ENCODE measurements at regions not wholly inside any gene's neighbourhood (a gene's known extent, or its start where the extent isn't known, plus 50 kb on each side); places are given as distances from the start of the nearest gene placed in this dataset.
A peak's percentile ranks its signal among the peaks of the same experiment; 100 is the strongest.

- intact Hi-C loops (cut with DNase I): no loop called here
- WGBS, 3 donors: 61 to 65% (median 64%) methylated on average over 3 of the region's 3 CpGs
- no peak overlapping the region for H3K4me3 ChIP-seq
- H3K9me3 ChIP-seq: no peaks in the 10 kb centered on the region
- H3K4me1 ChIP-seq (ENCODE audit: insufficient read depth): no peaks in the 10 kb centered on the region
- TF ChIP-seq, protein P1, sequence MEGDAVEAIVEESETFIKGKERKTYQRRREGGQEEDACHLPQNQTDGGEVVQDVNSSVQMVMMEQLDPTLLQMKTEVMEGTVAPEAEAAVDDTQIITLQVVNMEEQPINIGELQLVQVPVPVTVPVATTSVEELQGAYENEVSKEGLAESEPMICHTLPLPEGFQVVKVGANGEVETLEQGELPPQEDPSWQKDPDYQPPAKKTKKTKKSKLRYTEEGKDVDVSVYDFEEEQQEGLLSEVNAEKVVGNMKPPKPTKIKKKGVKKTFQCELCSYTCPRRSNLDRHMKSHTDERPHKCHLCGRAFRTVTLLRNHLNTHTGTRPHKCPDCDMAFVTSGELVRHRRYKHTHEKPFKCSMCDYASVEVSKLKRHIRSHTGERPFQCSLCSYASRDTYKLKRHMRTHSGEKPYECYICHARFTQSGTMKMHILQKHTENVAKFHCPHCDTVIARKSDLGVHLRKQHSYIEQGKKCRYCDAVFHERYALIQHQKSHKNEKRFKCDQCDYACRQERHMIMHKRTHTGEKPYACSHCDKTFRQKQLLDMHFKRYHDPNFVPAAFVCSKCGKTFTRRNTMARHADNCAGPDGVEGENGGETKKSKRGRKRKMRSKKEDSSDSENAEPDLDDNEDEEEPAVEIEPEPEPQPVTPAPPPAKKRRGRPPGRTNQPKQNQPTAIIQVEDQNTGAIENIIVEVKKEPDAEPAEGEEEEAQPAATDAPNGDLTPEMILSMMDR (IDR thresholded peaks at IDR 0.05): no peak
- TF ChIP-seq POLR2A (IDR thresholded peaks at IDR 0.05) (no peak), EP300 (IDR thresholded peaks at IDR 0.05) (no peak)
- H3K27ac ChIP-seq: no peak overlapping the region
- H3K36me3 ChIP-seq: no peaks in the 10 kb centered on the region
- no peaks in the 10 kb centered on the region for H3K27me3 ChIP-seq
- no peak for DNase-seq
These were observed 73.1 kb upstream of the KCNK1 start for GRCh38 chr1:233540816-233541215.

GRCh38 chr1:233543338-233544255, 70.3 kb upstream of the KCNK1 start:
- TF ChIP-seq POLR2A (IDR thresholded peaks at IDR 0.05): no peak
- TF ChIP-seq, protein P1 (IDR thresholded peaks at IDR 0.05): no peak
- 10 to 22% (median 17%) methylated on average over 8 of the region's 8 CpGs for WGBS, 3 donors
- Histone ChIP-seq H3K9me3 (no peaks in the 10 kb centered on the region), H3K4me1 (ENCODE audit: insufficient read depth) (no peaks in the 10 kb centered on the region), H3K4me3 (no peak overlapping the region), H3K27ac (peak overlapping the region in 1 of 2 donors; percentile 25), H3K27me3 (no peaks in the 10 kb centered on the region), H3K36me3 (no peaks in the 10 kb centered on the region)
- peak; percentile 24 to 61 (median 46) for DNase-seq
- intact Hi-C loops (cut with DNase I): no loop called here

DNA sequence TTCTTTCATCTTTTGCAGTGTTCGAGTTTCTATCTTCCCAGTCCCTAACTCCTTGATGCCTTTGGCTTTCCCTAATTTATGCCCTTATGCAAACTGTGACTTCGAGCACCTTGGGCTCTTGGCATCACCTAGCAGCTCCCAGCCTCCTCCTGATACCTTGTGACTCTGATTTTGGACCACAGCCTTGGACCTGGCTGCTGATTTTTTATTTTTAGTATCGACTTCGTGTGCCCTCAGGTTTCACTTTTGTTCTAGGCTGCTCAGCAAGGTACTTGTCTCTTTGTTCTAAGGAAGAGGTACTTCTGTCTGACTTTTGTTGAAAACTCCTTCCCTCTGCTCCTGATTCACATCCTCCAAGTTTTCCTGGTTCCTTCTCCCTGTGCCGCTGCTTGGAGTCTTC, 69.6 kb upstream of the KCNK1 start:
- H3K4me3 ChIP-seq: no peak overlapping the region
- no peaks in the 10 kb centered on the region for H3K27me3 ChIP-seq
- H3K27ac ChIP-seq: no peak overlapping the region
- H3K36me3 ChIP-seq: no peaks in the 10 kb centered on the region
- H3K4me1 ChIP-seq (ENCODE audit: insufficient read depth): no peaks in the 10 kb centered on the region
- DNase-seq: no peak
- intact Hi-C loops (cut with DNase I): no loop called here
- TF ChIP-seq POLR2A (IDR thresholded peaks at IDR 0.05): no peak
- TF ChIP-seq, protein P1 (IDR thresholded peaks at IDR 0.05): no peak
- TF ChIP-seq EP300 (IDR thresholded peaks at IDR 0.05): no peak
- no peaks in the 10 kb centered on the region for H3K9me3 ChIP-seq
- 53 to 66% (median 55%) methylated on average over 5 of the region's 5 CpGs for WGBS, 3 donors

GRCh38 chr1:233547726-233548125, 66.2 kb upstream of the KCNK1 start:
- Histone ChIP-seq H3K36me3 (no peaks in the 10 kb centered on the region), H3K4me1 (ENCODE audit: insufficient read depth) (no peaks in the 10 kb centered on the region), H3K4me3 (no peak overlapping the region), H3K27me3 (no peaks in the 10 kb centered on the region), H3K27ac (no peak overlapping the region), H3K9me3 (no peaks in the 10 kb centered on the region)
- WGBS, 3 donors: 79 to 91% (median 87%) methylated on average over 1 of the region's 1 CpG
- DNase-seq: no peak
- intact Hi-C loops (cut with DNase I): no loop called here
- TF ChIP-seq POLR2A (IDR thresholded peaks at IDR 0.05) (no peak), EP300 (IDR thresholded peaks at IDR 0.05) (no peak)
- TF ChIP-seq, protein P1 (IDR thresholded peaks at IDR 0.05): no peak
